ENCODE measurements at regions not wholly inside any gene's neighbourhood (a gene's known extent, or its start where the extent isn't known, plus 50 kb on each side); places are given as distances from the start of the nearest gene placed in this dataset.
"Not testable (repeated sequence)": the region's sequence is repeated elsewhere in the genome, so short reads cannot be mapped to it uniquely, and the experiment has no call there.

- DNase-seq (no peak), ATAC-seq (replicated peaks) (no peak)
- Mint-ChIP-seq H3K4me1 (no peaks in the 10 kb centered on the region), H3K9me3 (peaks cover 5 to 6% of the 10 kb centered on the region in 2 donors), H3K27ac (no peak overlapping the region), H3K4me3 (no peak overlapping the region), H3K27me3 (no peaks in the 10 kb centered on the region), H3K36me3 (no peaks in the 10 kb centered on the region)
Observed at GRCh38 chr1:215022204-215022603, 60.3 kb upstream of the KCNK2 start.

GRCh38 chr1:215022741-215023141, 59.8 kb upstream of the KCNK2 start:
- Mint-ChIP-seq H3K36me3 (no peaks in the 10 kb centered on the region), H3K4me1 (no peaks in the 10 kb centered on the region), H3K9me3 (peaks cover 3 to 4% of the 10 kb centered on the region in 2 donors), H3K27ac (no peak overlapping the region), H3K4me3 (no peak overlapping the region), H3K27me3 (no peaks in the 10 kb centered on the region)
- DNase-seq = no peak
- ATAC-seq (replicated peaks) = no peak

GRCh38 chr1:215023155-215023832, 59.2 kb upstream of the KCNK2 start:
- Mint-ChIP-seq H3K27me3 (no peaks in the 10 kb centered on the region), H3K9me3 (peaks cover 2 to 4% of the 10 kb centered on the region in 2 donors), H3K4me1 (no peaks in the 10 kb centered on the region), H3K27ac (no peak overlapping the region), H3K4me3 (no peak overlapping the region), H3K36me3 (no peaks in the 10 kb centered on the region)
- no peak for DNase-seq
- no peak for ATAC-seq (replicated peaks)

GRCh38 chr1:215028954-215029353, 53.6 kb upstream of the KCNK2 start:
- no peak for ATAC-seq (replicated peaks)
- H3K27me3 Mint-ChIP-seq = no peaks in the 10 kb centered on the region
- no peaks in the 10 kb centered on the region for H3K36me3 Mint-ChIP-seq
- no peaks in the 10 kb centered on the region for H3K4me1 Mint-ChIP-seq
- H3K9me3 Mint-ChIP-seq = peaks cover 0 to 4% of the 10 kb centered on the region in 2 donors
- no peak overlapping the region for H3K4me3 Mint-ChIP-seq
- DNase-seq = no peak
- no peak overlapping the region for H3K27ac Mint-ChIP-seq

GRCh38 chr1:215030581-215030980, 52.0 kb upstream of the KCNK2 start:
- H3K27ac Mint-ChIP-seq, H3K4me3 Mint-ChIP-seq: not testable (repeated sequence)

GRCh38 chr1:215031392-215031791, 51.1 kb upstream of the KCNK2 start:
- no peak overlapping the region for H3K27ac Mint-ChIP-seq
- no peaks in the 10 kb centered on the region for H3K36me3 Mint-ChIP-seq
- no peaks in the 10 kb centered on the region for H3K4me1 Mint-ChIP-seq
- H3K4me3 Mint-ChIP-seq = no peak overlapping the region
- DNase-seq = no peak
- H3K9me3 Mint-ChIP-seq = peaks cover 0 to 4% of the 10 kb centered on the region in 2 donors
- no peaks in the 10 kb centered on the region for H3K27me3 Mint-ChIP-seq
- ATAC-seq (replicated peaks) = no peak

More at GRCh38 chr1:215030581-215030980, 52.0 kb upstream of the KCNK2 start:
- not testable (repeated sequence) for H3K27me3 Mint-ChIP-seq; H3K4me1 Mint-ChIP-seq; DNase-seq; ATAC-seq (replicated peaks); H3K36me3 Mint-ChIP-seq; H3K9me3 Mint-ChIP-seq

Data from stimulated activated naive B cell treated with anti-CD40 and anti-IgM and Interleukin-4, amounts not matched to agents 10 μg/mL and 1 μg/mL and 100 μg/mL, for 72 hours (primary cell).